ENCODE measurements at regions not wholly inside any gene's neighbourhood (a gene's known extent, or its start where the extent isn't known, plus 50 kb on each side); places are given as distances from the start of the nearest gene placed in this dataset.

DNA sequence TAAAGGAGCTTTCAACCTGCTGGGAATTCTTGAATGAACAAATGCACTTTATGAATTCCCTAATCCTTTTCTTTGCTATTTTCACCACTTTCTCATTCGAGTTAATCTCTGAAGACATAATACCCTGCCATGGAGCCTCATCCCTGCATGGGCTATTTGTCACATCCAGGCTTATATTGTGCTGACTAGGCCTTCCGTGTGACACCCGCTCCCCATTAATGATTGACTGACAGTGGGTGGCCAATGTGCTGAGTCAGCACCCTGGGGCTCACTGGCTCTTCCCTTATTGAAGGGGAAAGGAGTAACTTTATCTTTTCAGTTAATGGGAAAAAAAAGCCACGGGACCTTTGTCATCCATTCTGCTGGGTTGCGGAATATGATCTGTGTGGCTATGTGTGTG is 1024.8 kb upstream of the EEF2KMT start:
- H3K27me3 ChIP-seq, result no peaks in the 10 kb centered on the region
- H3K9me3 ChIP-seq, result no peaks in the 10 kb centered on the region
- DNase-seq (ENCODE audit: extremely low spot score in 2 of 2), result no peak
- no peaks in the 10 kb centered on the region for H3K36me3 ChIP-seq
- H3K27ac ChIP-seq, result no peak overlapping the region
- intact Hi-C loops (cut with DNase I), result no loop called here
- no peak overlapping the region for H3K4me3 ChIP-seq
- no peaks in the 10 kb centered on the region for H3K4me1 ChIP-seq
- no peak for TF ChIP-seq POLR2AphosphoS5 (IDR thresholded peaks at IDR 0.05; ENCODE audit: insufficient read depth in 1 of 2, low read depth in 1 of 2)
- TF ChIP-seq POLR2A (IDR thresholded peaks at IDR 0.05), result no peak
- TF ChIP-seq, protein P1, sequence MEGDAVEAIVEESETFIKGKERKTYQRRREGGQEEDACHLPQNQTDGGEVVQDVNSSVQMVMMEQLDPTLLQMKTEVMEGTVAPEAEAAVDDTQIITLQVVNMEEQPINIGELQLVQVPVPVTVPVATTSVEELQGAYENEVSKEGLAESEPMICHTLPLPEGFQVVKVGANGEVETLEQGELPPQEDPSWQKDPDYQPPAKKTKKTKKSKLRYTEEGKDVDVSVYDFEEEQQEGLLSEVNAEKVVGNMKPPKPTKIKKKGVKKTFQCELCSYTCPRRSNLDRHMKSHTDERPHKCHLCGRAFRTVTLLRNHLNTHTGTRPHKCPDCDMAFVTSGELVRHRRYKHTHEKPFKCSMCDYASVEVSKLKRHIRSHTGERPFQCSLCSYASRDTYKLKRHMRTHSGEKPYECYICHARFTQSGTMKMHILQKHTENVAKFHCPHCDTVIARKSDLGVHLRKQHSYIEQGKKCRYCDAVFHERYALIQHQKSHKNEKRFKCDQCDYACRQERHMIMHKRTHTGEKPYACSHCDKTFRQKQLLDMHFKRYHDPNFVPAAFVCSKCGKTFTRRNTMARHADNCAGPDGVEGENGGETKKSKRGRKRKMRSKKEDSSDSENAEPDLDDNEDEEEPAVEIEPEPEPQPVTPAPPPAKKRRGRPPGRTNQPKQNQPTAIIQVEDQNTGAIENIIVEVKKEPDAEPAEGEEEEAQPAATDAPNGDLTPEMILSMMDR (IDR thresholded peaks at IDR 0.05), result no peak

DNA sequence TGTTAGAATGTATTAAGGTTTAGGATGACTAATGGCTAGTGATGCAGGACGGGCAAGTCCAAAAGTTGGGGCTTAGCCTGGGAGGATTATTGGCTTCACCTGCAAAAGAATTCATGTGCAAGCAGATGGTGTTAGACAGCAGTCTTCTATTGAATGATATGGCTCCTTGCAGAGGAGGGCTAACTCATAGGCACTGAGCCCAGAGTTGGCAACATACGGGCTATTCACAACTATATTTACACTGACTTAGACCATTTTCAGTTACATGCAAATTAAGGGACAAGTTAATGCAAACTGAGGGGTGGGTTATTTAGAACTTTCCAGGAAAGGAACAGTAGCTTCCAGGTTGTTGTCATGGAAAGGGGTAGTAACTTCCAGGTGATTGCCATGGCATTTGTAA is 1017.1 kb upstream of the EEF2KMT start:
- H3K27me3 ChIP-seq, result no peaks in the 10 kb centered on the region
- H3K9me3 ChIP-seq, result no peaks in the 10 kb centered on the region
- no peak for TF ChIP-seq POLR2AphosphoS5 (IDR thresholded peaks at IDR 0.05; ENCODE audit: insufficient read depth in 1 of 2, low read depth in 1 of 2)
- TF ChIP-seq, protein P1 (IDR thresholded peaks at IDR 0.05), result no peak
- TF ChIP-seq POLR2A (IDR thresholded peaks at IDR 0.05), result no peak
- no peaks in the 10 kb centered on the region for H3K36me3 ChIP-seq
- H3K4me3 ChIP-seq, result no peak overlapping the region
- intact Hi-C loops (cut with DNase I), result no loop called here
- H3K27ac ChIP-seq, result no peak overlapping the region
- H3K4me1 ChIP-seq, result no peaks in the 10 kb centered on the region
- no peak for DNase-seq (ENCODE audit: extremely low spot score in 2 of 2)

DNA sequence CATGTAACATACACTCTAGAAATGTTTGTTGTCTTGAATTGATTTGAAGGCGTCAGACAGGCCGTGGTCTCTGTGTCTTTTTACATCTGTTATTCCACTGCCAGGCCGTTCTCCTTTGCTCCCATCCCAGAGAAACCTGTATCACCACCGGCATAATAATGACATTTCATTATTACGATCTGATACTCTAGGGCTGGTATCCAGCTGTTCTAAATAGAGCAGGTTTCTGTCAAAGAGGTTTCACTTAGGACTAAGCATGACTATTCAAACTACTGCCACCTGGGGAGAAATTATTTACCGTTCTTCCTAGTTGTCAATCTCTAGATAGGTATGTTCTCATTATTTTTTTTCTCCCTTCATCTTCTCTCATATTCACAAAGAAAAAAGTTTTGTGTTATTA is 1016.2 kb upstream of the EEF2KMT start:
- H3K27me3 ChIP-seq, result no peaks in the 10 kb centered on the region
- no peak for DNase-seq (ENCODE audit: extremely low spot score in 2 of 2)
- no peak overlapping the region for H3K4me3 ChIP-seq
- TF ChIP-seq POLR2AphosphoS5 (IDR thresholded peaks at IDR 0.05; ENCODE audit: insufficient read depth in 1 of 2, low read depth in 1 of 2) (no peak), POLR2A (IDR thresholded peaks at IDR 0.05) (no peak)
- TF ChIP-seq, protein P1 (IDR thresholded peaks at IDR 0.05), result no peak
- H3K27ac ChIP-seq, result no peak overlapping the region
- H3K4me1 ChIP-seq, result no peaks in the 10 kb centered on the region
- no peaks in the 10 kb centered on the region for H3K36me3 ChIP-seq
- no peaks in the 10 kb centered on the region for H3K9me3 ChIP-seq
- intact Hi-C loops (cut with DNase I), result no loop called here

DNA sequence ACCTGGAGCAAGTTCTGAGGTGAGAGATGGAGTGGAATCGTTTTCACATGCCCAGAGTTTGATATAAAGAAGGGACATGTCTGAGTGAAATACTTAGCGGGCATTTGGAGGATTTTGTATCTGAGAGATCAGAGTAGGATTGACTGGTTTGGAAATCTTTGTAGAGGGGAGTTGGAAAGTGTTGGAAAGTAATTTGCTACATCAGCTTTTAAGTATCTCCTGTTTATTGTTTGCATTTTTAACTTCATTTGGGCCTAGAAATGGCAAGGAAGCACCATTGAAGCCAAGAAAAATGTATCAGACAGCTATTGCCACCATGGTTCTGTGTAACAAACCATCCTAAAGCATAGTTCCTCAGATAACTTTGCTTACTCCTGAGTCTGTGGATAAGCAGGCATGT is 1015.1 kb upstream of the EEF2KMT start:
- Histone ChIP-seq H3K27me3 (no peaks in the 10 kb centered on the region), H3K36me3 (no peaks in the 10 kb centered on the region), H3K4me3 (no peak overlapping the region), H3K27ac (no peak overlapping the region), H3K9me3 (no peaks in the 10 kb centered on the region), H3K4me1 (no peaks in the 10 kb centered on the region)
- intact Hi-C loops (cut with DNase I), result no loop called here
- TF ChIP-seq POLR2A (IDR thresholded peaks at IDR 0.05) (no peak), POLR2AphosphoS5 (IDR thresholded peaks at IDR 0.05; ENCODE audit: insufficient read depth in 1 of 2, low read depth in 1 of 2) (no peak)
- TF ChIP-seq, protein P1 (IDR thresholded peaks at IDR 0.05), result no peak
- DNase-seq (ENCODE audit: extremely low spot score in 2 of 2), result no peak

DNA sequence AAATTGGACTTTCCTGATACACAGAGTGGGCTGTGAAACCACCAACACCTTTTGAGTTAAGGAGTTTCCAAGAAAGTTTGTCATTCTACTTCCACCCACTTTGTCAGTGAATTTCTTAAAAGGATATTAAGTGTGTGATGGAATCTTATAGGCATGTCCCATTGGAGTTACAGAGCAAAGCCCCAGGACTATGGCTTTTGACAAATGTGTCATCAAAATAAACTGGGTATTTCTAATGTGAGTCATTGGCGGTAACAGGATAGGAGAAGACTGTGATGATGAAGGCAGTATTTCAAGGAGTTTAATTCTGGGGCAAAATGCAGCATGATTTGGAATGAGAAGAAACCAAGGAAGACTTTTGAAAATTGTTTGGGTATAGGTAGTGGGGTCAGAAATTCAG is 1013.8 kb upstream of the EEF2KMT start:
- Histone ChIP-seq H3K27me3 (no peaks in the 10 kb centered on the region), H3K27ac (no peak overlapping the region), H3K36me3 (no peaks in the 10 kb centered on the region), H3K9me3 (no peaks in the 10 kb centered on the region), H3K4me1 (no peaks in the 10 kb centered on the region), H3K4me3 (no peak overlapping the region)
- TF ChIP-seq POLR2A (IDR thresholded peaks at IDR 0.05), result no peak
- TF ChIP-seq POLR2AphosphoS5 (IDR thresholded peaks at IDR 0.05; ENCODE audit: insufficient read depth in 1 of 2, low read depth in 1 of 2), result no peak
- TF ChIP-seq, protein P1 (IDR thresholded peaks at IDR 0.05), result no peak
- intact Hi-C loops (cut with DNase I), result no loop called here
- no peak for DNase-seq (ENCODE audit: extremely low spot score in 2 of 2)

Measured in vagina (tissue), 2 donors.